Memory B cell (primary cell): ENCODE measurements at regions not wholly inside any gene's neighbourhood (a gene's known extent, or its start where the extent isn't known, plus 50 kb on each side); places are given as distances from the start of the nearest gene placed in this dataset.

Experiments
- ATAC-seq: fragments of 150-1000 bp; cut with Tn5 transposase; 2 replicates; pipeline ENCODE4 v1.10.0; 2021; ENCODE audit warnings: low read depth, mild to moderate bottlenecking, moderate library complexity
- DNase-seq, 2 donors: peaks; one replicate each; pipeline ENCODE4 v3.0.0; 2022; ENCODE audit warnings: low spot score in 2 of 2
- H3K27ac Mint-ChIP-seq: one replicate; pipeline ENCODE4 v1.8.0; 2022; ENCODE audit warnings: mild to moderate bottlenecking, moderate library complexity, mixed read lengths
- H3K27me3 Mint-ChIP-seq: one replicate; pipeline ENCODE4 v1.8.0; 2022; ENCODE audit warnings: mixed read lengths
- H3K36me3 Mint-ChIP-seq: one replicate; pipeline ENCODE4 v1.8.0; 2022; ENCODE audit warnings: mild to moderate bottlenecking, mixed read lengths
- H3K4me1 Mint-ChIP-seq: one replicate; pipeline ENCODE4 v1.8.0; 2022; ENCODE audit warnings: mixed read lengths
- H3K4me3 Mint-ChIP-seq: one replicate; pipeline ENCODE4 v1.8.0; 2022; ENCODE audit warnings: mild to moderate bottlenecking, moderate library complexity, mixed read lengths
- H3K9me3 Mint-ChIP-seq: one replicate; pipeline ENCODE4 v1.8.0; 2022; ENCODE audit warnings: mixed read lengths

DNA sequence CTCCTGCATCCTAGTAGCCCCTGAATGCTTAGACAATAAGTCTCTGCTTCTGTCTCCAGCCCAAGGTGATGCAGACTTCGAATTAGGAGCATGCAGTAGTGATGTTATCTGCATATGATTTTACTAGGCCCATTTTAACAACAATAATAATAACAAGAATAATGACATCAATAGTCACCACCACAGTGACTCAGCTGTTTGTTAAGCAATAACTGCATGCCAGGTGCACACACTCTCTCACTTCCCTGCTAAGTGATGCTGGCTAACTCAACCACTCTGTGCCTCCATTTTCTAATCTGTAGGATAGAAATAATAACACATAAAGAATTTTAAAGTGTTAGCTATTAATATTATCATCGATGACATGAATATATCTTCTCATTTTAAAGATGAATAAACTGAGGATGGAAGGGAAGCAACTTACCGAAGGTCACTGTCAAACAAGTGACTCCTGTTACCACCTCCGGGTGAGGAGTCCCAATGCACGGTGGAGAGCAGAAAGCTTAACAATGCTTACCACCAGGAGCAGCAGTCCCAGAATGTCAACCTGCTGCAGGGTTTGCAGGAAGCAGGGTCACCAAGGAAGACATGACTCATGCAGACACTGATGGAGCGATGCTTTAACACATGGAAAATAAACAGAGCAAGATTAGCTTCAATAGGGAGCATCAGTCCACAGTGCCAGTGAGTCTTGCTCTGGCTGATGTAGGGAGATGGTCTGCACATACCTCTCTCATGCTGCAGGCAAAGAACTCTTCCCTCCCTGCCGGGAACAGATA lies 290.2 kb downstream of the SPATA17 start:
- ATAC-seq, result no peak
- Mint-ChIP-seq H3K36me3 (no peaks in the 10 kb centered on the region), H3K27me3 (peaks cover 6% of the 10 kb centered on the region), H3K27ac (no peak overlapping the region), H3K9me3 (no peaks in the 10 kb centered on the region), H3K4me3 (no peak overlapping the region), H3K4me1 (no peaks in the 10 kb centered on the region)
- DNase-seq, result no peak

GRCh38 chr1:217924924-217925323 lies 293.8 kb downstream of the SPATA17 start:
- H3K27ac Mint-ChIP-seq, result no peak overlapping the region
- no peaks in the 10 kb centered on the region for H3K4me1 Mint-ChIP-seq
- no peaks in the 10 kb centered on the region for H3K36me3 Mint-ChIP-seq
- H3K27me3 Mint-ChIP-seq, result peaks cover 4% of the 10 kb centered on the region
- DNase-seq (no peak), ATAC-seq (no peak)
- peaks cover 3% of the 10 kb centered on the region for H3K9me3 Mint-ChIP-seq
- no peak overlapping the region for H3K4me3 Mint-ChIP-seq

DNA sequence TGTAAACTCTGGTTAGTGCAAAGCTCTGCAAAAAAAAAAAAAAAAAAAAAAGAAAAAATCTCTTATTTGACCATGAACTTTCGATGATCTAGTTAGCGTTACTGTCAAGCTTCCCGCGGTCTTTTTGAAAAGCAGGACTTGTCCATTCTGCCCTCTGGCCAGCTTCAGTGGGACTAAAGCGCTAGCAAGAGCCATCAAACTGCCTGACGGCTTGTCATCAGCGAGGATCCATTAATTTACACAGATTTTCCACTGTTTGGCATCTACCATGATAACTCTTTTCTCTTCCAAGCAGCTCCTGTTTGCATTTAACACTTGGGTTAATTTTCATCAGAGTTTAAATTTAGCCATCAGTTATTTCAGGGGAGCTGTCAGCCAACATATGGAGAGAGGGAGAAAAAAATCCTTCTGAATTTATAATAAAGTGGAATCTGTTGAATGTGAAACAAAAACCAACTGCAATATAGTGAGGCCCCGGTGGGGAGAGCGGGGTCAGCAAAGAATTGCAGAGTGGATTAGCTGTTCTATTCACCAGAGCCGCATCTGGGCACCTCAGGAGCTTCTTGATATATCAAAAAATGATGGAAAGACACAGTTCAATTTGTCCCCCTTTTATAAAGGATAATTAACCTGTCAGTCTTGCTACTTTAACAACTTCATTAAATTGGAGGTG lies 298.2 kb downstream of the SPATA17 start:
- Mint-ChIP-seq H3K27me3 (peaks cover 2% of the 10 kb centered on the region), H3K4me3 (no peak overlapping the region), H3K4me1 (no peaks in the 10 kb centered on the region), H3K36me3 (no peaks in the 10 kb centered on the region), H3K9me3 (peaks cover 3% of the 10 kb centered on the region), H3K27ac (no peak overlapping the region)
- ATAC-seq, result no peak
- DNase-seq, result no peak

- H3K4me3 Mint-ChIP-seq, result no peak overlapping the region
- no peak for ATAC-seq
- H3K4me1 Mint-ChIP-seq, result no peaks in the 10 kb centered on the region
- no peaks in the 10 kb centered on the region for H3K36me3 Mint-ChIP-seq
- DNase-seq, result no peak
- H3K27ac Mint-ChIP-seq, result no peak overlapping the region
- H3K9me3 Mint-ChIP-seq, result no peaks in the 10 kb centered on the region
- H3K27me3 Mint-ChIP-seq, result no peaks in the 10 kb centered on the region
These were observed 312.2 kb downstream of the SPATA17 start for GRCh38 chr1:217943361-217943760.

GRCh38 chr1:217944550-217944949 lies 313.4 kb downstream of the SPATA17 start:
- ATAC-seq (no peak), DNase-seq (no peak)
- H3K27me3 Mint-ChIP-seq, result no peaks in the 10 kb centered on the region
- H3K27ac Mint-ChIP-seq, result no peak overlapping the region
- H3K4me1 Mint-ChIP-seq, result no peaks in the 10 kb centered on the region
- no peaks in the 10 kb centered on the region for H3K9me3 Mint-ChIP-seq
- no peak overlapping the region for H3K4me3 Mint-ChIP-seq
- no peaks in the 10 kb centered on the region for H3K36me3 Mint-ChIP-seq

DNA sequence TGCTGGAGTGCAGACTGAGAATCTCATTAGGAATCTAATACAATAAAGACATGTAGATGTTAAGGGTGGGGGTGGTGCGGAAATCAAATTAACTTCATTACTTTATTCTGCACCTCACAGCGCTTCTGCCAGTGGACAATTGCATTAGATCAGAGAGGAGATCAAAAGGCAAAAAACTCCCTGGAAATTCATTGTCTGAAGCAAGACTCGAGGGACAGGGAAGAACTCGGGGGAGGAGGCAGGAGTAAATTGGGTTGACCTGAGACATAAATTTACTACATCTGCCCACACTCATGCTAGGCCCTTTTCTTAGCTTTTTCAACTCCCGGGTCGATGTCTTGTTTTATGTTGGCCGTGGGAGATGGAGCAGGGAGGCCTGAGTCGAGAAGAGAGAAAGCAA lies 315.4 kb downstream of the SPATA17 start:
- H3K27me3 Mint-ChIP-seq, result no peaks in the 10 kb centered on the region
- ATAC-seq (no peak), DNase-seq (no peak)
- H3K27ac Mint-ChIP-seq, result no peak overlapping the region
- H3K9me3 Mint-ChIP-seq, result no peaks in the 10 kb centered on the region
- H3K4me1 Mint-ChIP-seq, result no peaks in the 10 kb centered on the region
- no peaks in the 10 kb centered on the region for H3K36me3 Mint-ChIP-seq
- H3K4me3 Mint-ChIP-seq, result no peak overlapping the region

GRCh38 chr1:217948741-217949140 lies 317.6 kb downstream of the SPATA17 start:
- DNase-seq, result no peak
- Mint-ChIP-seq H3K27me3 (no peaks in the 10 kb centered on the region), H3K4me1 (no peaks in the 10 kb centered on the region), H3K4me3 (no peak overlapping the region), H3K36me3 (no peaks in the 10 kb centered on the region), H3K9me3 (no peaks in the 10 kb centered on the region), H3K27ac (no peak overlapping the region)
- no peak for ATAC-seq

GRCh38 chr1:217953330-217953729 lies 322.2 kb downstream of the SPATA17 start:
- peaks cover 2% of the 10 kb centered on the region for H3K9me3 Mint-ChIP-seq
- H3K27me3 Mint-ChIP-seq, result no peaks in the 10 kb centered on the region
- H3K4me3 Mint-ChIP-seq, result no peak overlapping the region
- H3K27ac Mint-ChIP-seq, result no peak overlapping the region
- H3K36me3 Mint-ChIP-seq, result no peaks in the 10 kb centered on the region
- DNase-seq (no peak), ATAC-seq (no peak)
- no peaks in the 10 kb centered on the region for H3K4me1 Mint-ChIP-seq

DNA sequence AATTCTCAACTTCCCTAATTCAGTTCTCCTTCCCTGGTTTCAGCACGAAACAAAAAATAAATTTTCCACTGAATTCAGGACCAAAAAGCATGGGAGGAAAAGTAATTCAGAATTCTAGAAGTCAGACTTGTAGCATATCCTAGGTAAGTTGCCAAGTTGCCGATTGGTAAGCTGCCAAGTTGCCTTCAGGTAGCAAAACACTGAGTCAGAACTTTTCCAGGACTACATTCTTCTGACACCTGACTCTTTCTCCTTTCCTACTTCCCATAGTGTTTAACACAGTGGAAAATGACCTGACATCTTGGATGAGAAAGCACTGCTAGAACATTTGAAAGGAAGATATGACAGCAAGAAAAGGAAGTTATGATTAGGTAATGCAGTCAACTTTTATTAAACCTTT lies 322.8 kb downstream of the SPATA17 start:
- DNase-seq (no peak), ATAC-seq (no peak)
- Mint-ChIP-seq H3K4me3 (no peak overlapping the region), H3K27ac (no peak overlapping the region), H3K4me1 (no peaks in the 10 kb centered on the region), H3K9me3 (peaks cover 2% of the 10 kb centered on the region), H3K27me3 (no peaks in the 10 kb centered on the region), H3K36me3 (no peaks in the 10 kb centered on the region)

- ATAC-seq, result no peak
- H3K4me1 Mint-ChIP-seq, result no peaks in the 10 kb centered on the region
- no peaks in the 10 kb centered on the region for H3K27me3 Mint-ChIP-seq
- no peak overlapping the region for H3K27ac Mint-ChIP-seq
- no peak overlapping the region for H3K4me3 Mint-ChIP-seq
- H3K36me3 Mint-ChIP-seq, result no peaks in the 10 kb centered on the region
- peaks cover 4% of the 10 kb centered on the region for H3K9me3 Mint-ChIP-seq
- DNase-seq, result no peak
These were observed 324.6 kb downstream of the SPATA17 start for GRCh38 chr1:217955723-217956122.

DNA sequence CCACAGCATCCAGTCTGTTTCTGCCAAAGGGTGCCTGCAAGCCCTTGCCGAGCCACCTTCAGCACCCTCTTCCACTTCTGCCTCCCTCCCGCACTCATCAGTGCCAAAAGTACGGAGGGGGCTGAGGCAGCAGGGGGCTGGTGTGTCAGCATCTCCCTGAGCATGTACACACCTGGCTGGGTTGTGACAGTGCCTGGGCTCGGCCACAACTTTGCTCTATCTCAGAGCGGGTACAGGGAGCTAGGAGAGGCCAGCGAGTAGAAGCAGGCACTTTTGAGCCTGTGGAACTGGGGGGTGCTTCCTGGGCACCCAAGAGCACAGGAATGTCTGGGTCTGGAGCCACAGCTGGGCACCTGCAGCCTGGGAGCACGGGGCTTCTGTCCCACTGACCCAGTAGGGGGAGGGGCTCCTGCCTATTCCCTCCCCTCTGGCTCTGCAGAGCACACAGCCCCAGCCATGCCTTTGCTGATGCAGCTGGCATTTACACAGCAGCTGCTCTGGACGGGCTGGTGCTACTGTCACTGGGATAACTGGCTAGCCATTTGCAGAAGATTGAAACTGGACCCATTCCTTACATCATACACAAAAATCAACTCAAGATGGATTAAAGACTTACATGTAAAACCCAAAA lies 319.8 kb upstream of the RRP15 start:
- ATAC-seq, result no peak
- Mint-ChIP-seq H3K27me3 (no peaks in the 10 kb centered on the region), H3K4me3 (no peak overlapping the region), H3K4me1 (no peaks in the 10 kb centered on the region), H3K27ac (no peak overlapping the region), H3K9me3 (peaks cover 7% of the 10 kb centered on the region), H3K36me3 (no peaks in the 10 kb centered on the region)
- DNase-seq, result no peak

GRCh38 chr1:217968085-217968484 lies 317.0 kb upstream of the RRP15 start:
- Mint-ChIP-seq H3K27me3 (no peaks in the 10 kb centered on the region), H3K9me3 (peaks cover 7% of the 10 kb centered on the region), H3K4me1 (no peaks in the 10 kb centered on the region), H3K36me3 (no peaks in the 10 kb centered on the region), H3K4me3 (no peak overlapping the region), H3K27ac (no peak overlapping the region)
- ATAC-seq (no peak), DNase-seq (no peak)

- Mint-ChIP-seq H3K4me1 (no peaks in the 10 kb centered on the region), H3K27ac (no peak overlapping the region), H3K36me3 (no peaks in the 10 kb centered on the region), H3K9me3 (peaks cover 5% of the 10 kb centered on the region), H3K27me3 (no peaks in the 10 kb centered on the region), H3K4me3 (no peak overlapping the region)
- DNase-seq (no peak), ATAC-seq (no peak)
These were observed 315.7 kb upstream of the RRP15 start for GRCh38 chr1:217969428-217969827.

- no peak overlapping the region for H3K27ac Mint-ChIP-seq
- DNase-seq (no peak), ATAC-seq (no peak)
- no peaks in the 10 kb centered on the region for H3K36me3 Mint-ChIP-seq
- H3K4me3 Mint-ChIP-seq, result no peak overlapping the region
- peaks cover 14% of the 10 kb centered on the region for H3K9me3 Mint-ChIP-seq
- no peaks in the 10 kb centered on the region for H3K4me1 Mint-ChIP-seq
- peaks cover 2% of the 10 kb centered on the region for H3K27me3 Mint-ChIP-seq
These were observed 307.1 kb upstream of the RRP15 start for GRCh38 chr1:217977943-217978342.
